HepG2 (cell line): ENCODE measurements at regions not wholly inside any gene's neighbourhood (a gene's known extent, or its start where the extent isn't known, plus 50 kb on each side); places are given as distances from the start of the nearest gene placed in this dataset.

Source experiments
- ATAC-seq: fragments of 200-7000 bp; cut with Tn5 transposase; 3 replicates; pipeline ENCODE4 v1.9.1; 2020; ENCODE audit warnings: mild to moderate bottlenecking, moderate library complexity
- BruUV-seq: library from RNA; stranded (reverse); fragments of 400-500 nt; replicated peaks from 2 replicates; lab custom pipeline; 2021; lab: Mats Ljungman, UMichigan
- CTCF ChIA-PET: fragments of 300-600 bp; formaldehyde crosslinking; extraction: SDS; loops from one replicate; lab custom pipeline; 2021; ENCODE audit warnings: low total read pairs, inconsistent platforms, low intra/inter-chr PET ratio; lab: Yijun Ruan, JAX
- POLR2A ChIA-PET: fragments of 350-600 bp; sonication (Branson Sonifier 250); formaldehyde crosslinking; loops from one replicate; lab custom pipeline; 2020; ENCODE audit warnings: antibody characterized with exemption, inconsistent platforms; lab: Yijun Ruan, JAX
- DNase-seq: peaks from one replicate; pipeline ENCODE4 v3.0.0-alpha.2; 2015; ENCODE audit warnings: low spot score
- FAIRE-seq: peaks from 3 replicates; lab custom pipeline; 2011; peaks lifted over from hg19 to GRCh38; lab: Jason Lieb, UNC
- H2AFZ ChIP-seq: one replicate; pipeline ENCODE4 v1.6.1; 2011; ENCODE audit warnings: low read length, inconsistent platforms
- H3K27ac ChIP-seq: fragments of 300-600 bp; 3 replicates; pipeline ENCODE4 v1.8.0; 2011; ENCODE audit warnings: mixed run types, mild to moderate bottlenecking, mixed read lengths, low read length, inconsistent platforms; ENCODE audit not compliant: insufficient read depth; ENCODE audit errors: extremely low read length
- H3K27me3 ChIP-seq, 2 experiments: fragments of 200-600 bp in 1 of 2; 2 replicates in 1 of 2; 3 replicates in 1 of 2; pipeline versions ENCODE4 v1.6.0 to v1.8.0; 2011; ENCODE audit warnings: low read length in 2 of 2, mild to moderate bottlenecking in 2 of 2, moderate library complexity in 2 of 2, inconsistent platforms in 1 of 2; ENCODE audit not compliant: insufficient read depth in 2 of 2, control insufficient read depth in 1 of 2
- H3K36me3 ChIP-seq, 2 experiments: fragments of 200-600 bp in 1 of 2; replicated peaks in 1 of 2; 2 replicates in 1 of 2; 3 replicates in 1 of 2; pipeline versions ENCODE4 v1.5.1 to v1.8.0; 2011; ENCODE audit warnings: low read length in 2 of 2, inconsistent platforms in 1 of 2; ENCODE audit not compliant: insufficient read depth in 2 of 2, control insufficient read depth in 1 of 2
- H3K4me1 ChIP-seq: 2 replicates; pipeline ENCODE4 v1.5.1; 2012; ENCODE audit warnings: low read length, inconsistent platforms; ENCODE audit not compliant: insufficient read depth
- H3K4me2 ChIP-seq: 2 replicates; pipeline ENCODE4 v1.6.0; 2011; ENCODE audit warnings: low read depth, low read length, inconsistent platforms
- H3K4me3 ChIP-seq, 3 experiments: fragments of 200-600 bp in 1 of 3; sonication (generic), shearing (Covaris generic) in 1 of 3; replicated peaks in 1 of 3; 2 replicates each; pipeline ENCODE4 v1.5.1; 2011 to 2016; ENCODE audit warnings: low read length in 3 of 3, inconsistent platforms in 2 of 3, low read depth in 2 of 3, mild to moderate bottlenecking in 2 of 3, control low read depth in 1 of 3, mixed read lengths in 1 of 3; ENCODE audit not compliant: insufficient read depth in 1 of 3
- H3K79me2 ChIP-seq: one replicate; pipeline ENCODE4 v1.6.1; 2011; ENCODE audit warnings: low read length, inconsistent platforms; ENCODE audit not compliant: insufficient read depth
- H3K9ac ChIP-seq: 2 replicates; pipeline ENCODE4 v1.6.0; 2011; ENCODE audit warnings: mild to moderate bottlenecking, low read depth, low read length, inconsistent platforms; ENCODE audit not compliant: insufficient read depth
- H3K9me3 ChIP-seq: 2 replicates; pipeline ENCODE4 v1.5.1; 2012; ENCODE audit warnings: mild to moderate bottlenecking, low read length
- H4K20me1 ChIP-seq: 2 replicates; pipeline ENCODE4 v1.6.0; 2011; ENCODE audit warnings: inconsistent platforms, mild to moderate bottlenecking, low read length, moderate library complexity; ENCODE audit not compliant: insufficient read depth
- ATRX ChIP-seq: sonication (generic); formaldehyde crosslinking; IDR thresholded peaks from 2 replicates; pipeline ENCODE4 v1.4.0; 2020; ENCODE audit warnings: missing genetic modification reagents, borderline replicate concordance
- CBX1 ChIP-seq: IDR thresholded peaks from one replicate; pipeline ENCODE4 v1.6.1; 2016; ENCODE audit warnings: antibody characterized with exemption, low read depth
- HDAC1 ChIP-seq: sonication (generic); formaldehyde crosslinking; IDR thresholded peaks from 2 replicates; pipeline ENCODE4 v1.5.1; 2020; ENCODE audit warnings: mild to moderate bottlenecking, missing genetic modification reagents
- IRF2 ChIP-seq: IDR thresholded peaks from 2 replicates; pipeline ENCODE4 v1.6.1; 2018; ENCODE audit warnings: missing genetic modification reagents, missing compliant biosample characterization
- MTF2 ChIP-seq: sonication (generic); formaldehyde crosslinking; IDR thresholded peaks from 2 replicates; pipeline ENCODE4 v1.5.0; 2020; ENCODE audit warnings: missing genetic modification reagents, borderline replicate concordance
- PAF1 ChIP-seq: IDR thresholded peaks from 2 replicates; pipeline ENCODE4 v1.6.1; 2016; ENCODE audit warnings: missing genetic modification reagents, missing compliant biosample characterization
- RNF2 ChIP-seq: fragments of 450-650 bp; conservative IDR thresholded peaks from 2 replicates; pipeline ENCODE4 v1.6.1; 2016; ENCODE audit warnings: low read depth
- STAT5B ChIP-seq: sonication (generic); formaldehyde crosslinking; IDR thresholded peaks from 2 replicates; pipeline ENCODE4 v1.4.0; 2020; ENCODE audit warnings: missing genetic modification reagents
- TAF15 ChIP-seq: fragments of 200-400 bp; formaldehyde crosslinking; IDR thresholded peaks from one replicate; pipeline ENCODE4 v1.6.1; 2018; ENCODE audit warnings: mild to moderate bottlenecking, low read depth, low read length; ENCODE audit not compliant: poor library complexity, severe bottlenecking
- U2AF1 ChIP-seq: fragments of 200-400 bp; formaldehyde crosslinking; optimal IDR thresholded peaks from 2 replicates; pipeline ENCODE3; 2017; ENCODE audit warnings: mild to moderate bottlenecking, low read depth, low read length
- ZBTB20 ChIP-seq: sonication (generic); formaldehyde crosslinking; IDR thresholded peaks from 2 replicates; pipeline ENCODE4 v1.8.1; 2023; ENCODE audit warnings: missing genetic modification reagents, low read depth, mild to moderate bottlenecking, borderline replicate concordance
- ZFYVE20 ChIP-seq: sonication (generic); formaldehyde crosslinking; IDR thresholded peaks from 2 replicates; pipeline ENCODE4 v1.8.0; 2023; ENCODE audit warnings: low read depth, mild to moderate bottlenecking, moderate library complexity, missing genetic modification reagents, borderline replicate concordance
- ZNF10 ChIP-seq: sonication (generic); formaldehyde crosslinking; IDR thresholded peaks from 2 replicates; pipeline ENCODE4 v1.4.0; 2020; ENCODE audit warnings: mild to moderate bottlenecking, low read depth, missing genetic modification reagents, borderline replicate concordance
- ZNF260 ChIP-seq: sonication (generic); formaldehyde crosslinking; IDR thresholded peaks from 2 replicates; pipeline ENCODE4 v1.4.0; 2020; ENCODE audit warnings: missing genetic modification reagents, low read depth, mild to moderate bottlenecking, borderline replicate concordance
- ZNF383 ChIP-seq: sonication (generic); formaldehyde crosslinking; IDR thresholded peaks from 2 replicates; pipeline ENCODE4 v1.4.0; 2020; ENCODE audit warnings: missing genetic modification reagents, mild to moderate bottlenecking, borderline replicate concordance
- ZNF790 ChIP-seq: sonication (generic); formaldehyde crosslinking; IDR thresholded peaks from 2 replicates; pipeline ENCODE4 v1.8.0; 2022; ENCODE audit warnings: missing genetic modification reagents, mild to moderate bottlenecking, borderline replicate concordance
- ZNF792 ChIP-seq: IDR thresholded peaks from 2 replicates; pipeline ENCODE4 v1.6.1; 2016
- in situ Hi-C: cut with HindIII; loops from 2 replicates; pipeline ENCODE4 v1.10.0; 2017; ENCODE audit warnings: low pct_unique_long_range_greater_than_20kb; ENCODE audit not compliant: extremely low pct_ligation_motif_present
- intact Hi-C: fragments of 100-400 bp; cut with micrococcal nuclease; formaldehyde crosslinking; loops from one replicate; pipeline ENCODE4 v1.10.0; 2022; ENCODE audit not compliant: unreplicated experiment
- TF ChIP-seq, protein P1 (sequence below): IDR thresholded peaks from 2 replicates; pipeline ENCODE4 v1.6.1; 2016; ENCODE audit warnings: missing biosample characterization, missing genetic modification reagents, low read depth
- TF ChIP-seq, protein P2 (sequence below): sonication (generic); formaldehyde crosslinking; IDR thresholded peaks from 2 replicates; pipeline ENCODE4 v1.4.0; 2020; ENCODE audit warnings: missing genetic modification reagents

DNA sequence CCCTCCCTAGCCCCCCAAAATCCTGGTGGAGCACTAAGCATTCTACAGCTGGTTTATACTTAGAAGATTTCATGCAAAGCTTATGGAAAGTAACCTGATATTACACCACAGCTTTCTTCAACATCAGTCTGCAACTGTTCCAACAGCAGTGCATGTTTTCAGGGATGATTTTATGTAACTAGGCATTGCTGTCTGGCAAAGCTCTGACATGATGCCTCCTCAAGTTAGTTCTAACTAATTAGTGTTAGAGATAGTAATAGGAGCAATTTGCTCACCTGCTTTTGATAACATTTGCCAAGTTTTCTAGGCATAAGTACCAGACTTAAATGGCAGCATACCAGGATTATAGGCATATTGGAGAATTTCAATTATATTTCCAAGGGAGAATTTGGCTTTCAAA is 330.3 kb upstream of the SGO1 start:
- intact Hi-C loops (loop anchor here (10.0 kb wide), 1 partner anchor 148 kb away; no protein-coding TSS in a partner anchor), in situ Hi-C loops (no loop called here)
- H3K4me2 ChIP-seq: no peak overlapping the region
- H3K36me3 ChIP-seq: no peaks in the 10 kb centered on the region
- no TSS peak for BruUV-seq
- ATAC-seq: no peak
- H3K79me2 ChIP-seq: no peaks in the 10 kb centered on the region
- no peak for TF ChIP-seq RNF2
- no peak for TF ChIP-seq ZNF792 (CRISPR knock-in tag)
- TF ChIP-seq ZFYVE20: no peak
- TF ChIP-seq HDAC1 (CRISPR knock-in tag): no peak
- no peak for TF ChIP-seq IRF2 (CRISPR knock-in tag)
- TF ChIP-seq ZNF383: no peak
- TF ChIP-seq ZNF790 (CRISPR knock-in tag): no peak
- TF ChIP-seq, protein P1, sequence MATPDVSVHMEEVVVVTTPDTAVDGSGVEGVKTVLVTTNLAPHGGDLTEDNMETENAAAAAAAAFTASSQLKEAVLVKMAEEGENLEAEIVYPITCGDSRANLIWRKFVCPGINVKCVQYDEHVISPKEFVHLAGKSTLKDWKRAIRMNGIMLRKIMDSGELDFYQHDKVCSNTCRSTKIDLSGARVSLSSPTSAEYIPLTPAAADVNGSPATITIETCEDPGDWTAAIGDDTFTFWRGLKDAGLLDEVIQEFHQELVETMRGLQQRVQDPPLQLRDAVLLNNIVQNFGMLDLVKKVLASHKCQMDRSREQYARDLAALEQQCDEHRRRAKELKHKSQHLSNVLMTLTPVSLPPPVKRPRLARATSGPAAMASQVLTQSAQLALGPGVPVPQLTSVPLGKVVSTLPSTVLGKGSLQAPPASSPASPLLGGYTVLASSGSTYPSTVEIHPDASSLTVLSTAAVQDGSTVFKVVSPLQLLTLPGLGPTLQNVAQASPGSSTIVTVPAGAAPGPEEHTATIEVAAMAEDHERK (CRISPR knock-in tag): no peak
- no peak for TF ChIP-seq ZBTB20 (CRISPR knock-in tag)
- DNase-seq: no peak
- ChIA-PET POLR2A (no interaction called here), CTCF (no interaction called here)
- no peak overlapping the region for H3K4me3 ChIP-seq
- H4K20me1 ChIP-seq: no peaks in the 10 kb centered on the region
- no peak for FAIRE-seq
- no peak overlapping the region for H3K27ac ChIP-seq
- H3K27me3 ChIP-seq: no peaks in the 10 kb centered on the region
- H3K4me1 ChIP-seq: no peaks in the 10 kb centered on the region
- H3K9ac ChIP-seq: no peak overlapping the region
- H2AFZ ChIP-seq: no peak overlapping the region
- peaks cover 6% of the 10 kb centered on the region; the same call in 1 of the 2 replicates for H3K9me3 ChIP-seq

DNA sequence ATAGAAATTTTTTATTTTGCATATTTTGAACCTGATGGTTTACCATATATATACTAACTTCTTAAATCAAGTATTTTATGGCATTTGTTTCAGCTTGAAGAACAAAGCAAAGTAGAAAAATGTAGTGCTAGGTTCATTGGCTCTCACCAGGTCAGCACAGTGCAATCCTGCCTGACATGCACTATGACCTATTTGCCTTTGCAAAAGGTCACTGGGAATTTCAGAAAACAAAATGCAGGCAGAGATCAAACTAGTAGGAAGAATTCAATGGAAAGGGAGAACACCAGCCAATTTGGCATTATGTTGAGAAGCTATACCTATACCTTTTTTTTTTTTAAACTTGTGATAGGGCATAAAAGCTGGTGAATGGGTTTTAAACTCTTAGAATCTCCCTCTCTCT is 329.8 kb upstream of the SGO1 start:
- DNase-seq (no peak), ATAC-seq (no peak), FAIRE-seq (no peak)
- Histone ChIP-seq H3K36me3 (no peaks in the 10 kb centered on the region), H4K20me1 (no peaks in the 10 kb centered on the region), H3K9ac (no peak overlapping the region), H3K4me1 (no peaks in the 10 kb centered on the region), H3K9me3 (peaks cover 6% of the 10 kb centered on the region; the same call in 1 of the 2 replicates), H2AFZ (no peak overlapping the region), H3K79me2 (no peaks in the 10 kb centered on the region), H3K4me2 (no peak overlapping the region), H3K4me3 (no peak overlapping the region), H3K27ac (no peak overlapping the region), H3K27me3 (no peaks in the 10 kb centered on the region)
- BruUV-seq: no TSS peak
- intact Hi-C loops: loop anchor here (10.0 kb wide), 1 partner anchor 149 kb away; no protein-coding TSS in a partner anchor
- POLR2A ChIA-PET: no interaction called here
- CTCF ChIA-PET: no interaction called here
- in situ Hi-C loops: no loop called here
- TF ChIP-seq TAF15 (no peak), U2AF1 (no peak), CBX1 (no peak), PAF1 (no peak), STAT5B (CRISPR knock-in tag) (no peak), ATRX (CRISPR knock-in tag) (no peak), ZNF10 (CRISPR knock-in tag) (no peak), ZNF260 (no peak), MTF2 (CRISPR knock-in tag) (no peak)
- TF ChIP-seq, protein P2, sequence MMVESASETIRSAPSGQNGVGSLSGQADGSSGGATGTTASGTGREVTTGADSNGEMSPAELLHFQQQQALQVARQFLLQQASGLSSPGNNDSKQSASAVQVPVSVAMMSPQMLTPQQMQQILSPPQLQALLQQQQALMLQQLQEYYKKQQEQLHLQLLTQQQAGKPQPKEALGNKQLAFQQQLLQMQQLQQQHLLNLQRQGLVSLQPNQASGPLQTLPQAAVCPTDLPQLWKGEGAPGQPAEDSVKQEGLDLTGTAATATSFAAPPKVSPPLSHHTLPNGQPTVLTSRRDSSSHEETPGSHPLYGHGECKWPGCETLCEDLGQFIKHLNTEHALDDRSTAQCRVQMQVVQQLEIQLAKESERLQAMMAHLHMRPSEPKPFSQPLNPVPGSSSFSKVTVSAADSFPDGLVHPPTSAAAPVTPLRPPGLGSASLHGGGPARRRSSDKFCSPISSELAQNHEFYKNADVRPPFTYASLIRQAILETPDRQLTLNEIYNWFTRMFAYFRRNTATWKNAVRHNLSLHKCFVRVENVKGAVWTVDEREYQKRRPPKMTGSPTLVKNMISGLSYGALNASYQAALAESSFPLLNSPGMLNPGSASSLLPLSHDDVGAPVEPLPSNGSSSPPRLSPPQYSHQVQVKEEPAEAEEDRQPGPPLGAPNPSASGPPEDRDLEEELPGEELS (CRISPR knock-in tag): no peak
